Testis (tissue), 2 donors: ENCODE measurements at regions not wholly inside any gene's neighbourhood (a gene's known extent, or its start where the extent isn't known, plus 50 kb on each side); places are given as distances from the start of the nearest gene placed in this dataset.
"Not testable (repeated sequence)": the region's sequence is repeated elsewhere in the genome, so short reads cannot be mapped to it uniquely, and the experiment has no call there.

ENCODE experiments used
- DNase-seq: peaks from one replicate; pipeline ENCODE4 v3.0.0-alpha.2; 2019
- H3K27ac ChIP-seq, 2 donors: fragments of 200-600 bp; sonication (generic); one replicate each; pipeline ENCODE4 v1.5.1; 2019
- H3K27me3 ChIP-seq: fragments of 200-600 bp; sonication (generic); one replicate; pipeline ENCODE4 v1.5.1; 2019
- H3K36me3 ChIP-seq: fragments of 200-600 bp; sonication (generic); one replicate; pipeline ENCODE4 v1.5.1; 2017; ENCODE audit warnings: low read depth; ENCODE audit errors: missing control alignments
- H3K4me1 ChIP-seq: fragments of 200-600 bp; sonication (generic); one replicate; pipeline ENCODE4 v1.5.1; 2019
- H3K4me3 ChIP-seq, 2 donors: fragments of 200-600 bp; sonication (generic); one replicate each; pipeline ENCODE4 v1.5.1; 2017 to 2019
- H3K9me3 ChIP-seq: fragments of 200-600 bp; sonication (generic); one replicate; pipeline ENCODE4 v1.5.1; 2017
- CTCF ChIP-seq, 3 experiments: fragments of 450-650 bp in 2 of 3; fragments of 200-600 bp in 1 of 3; sonication (generic) in 1 of 3; IDR thresholded peaks; one replicate each; pipeline ENCODE4 v1.5.1; 2016 to 2019; ENCODE audit warnings: antibody characterized with exemption in 3 of 3, mild to moderate bottlenecking in 2 of 3, moderate library complexity in 1 of 3
- POLR2A ChIP-seq: fragments of 450-650 bp; IDR thresholded peaks from one replicate; pipeline ENCODE4 v1.6.1; 2017; ENCODE audit warnings: antibody characterized with exemption, mild to moderate bottlenecking, moderate library complexity
- WGBS, 2 donors: methylation state at CpG; one replicate each; pipeline ENCODE4 v1.1.5; 2018; 5-methylcytosine and 5-hydroxymethylcytosine counted together
- intact Hi-C: fragments of 100-400 bp; cut with DNase I; formaldehyde crosslinking; loops from one replicate; pipeline ENCODE4 v1.15.1; 2023; ENCODE audit warnings: low total_unique reads

- WGBS, 2 donors = 71 to 75% methylated on average over 3 of the region's 3 CpGs
- peaks cover 3% of the 10 kb centered on the region for H3K4me1 ChIP-seq
- no peak for TF ChIP-seq POLR2A
- TF ChIP-seq CTCF (IDR thresholded peaks at IDR 0.05) = no peak
- H3K27ac ChIP-seq = no peak overlapping the region
- no peaks in the 10 kb centered on the region for H3K9me3 ChIP-seq
- no peaks in the 10 kb centered on the region for H3K27me3 ChIP-seq
- H3K36me3 ChIP-seq = no peaks in the 10 kb centered on the region
- intact Hi-C loops = no loop called here
- no peak for DNase-seq
- H3K4me3 ChIP-seq = no peak overlapping the region
Measured at GRCh38 chr1:213538251-213538650, 449.5 kb upstream of the PROX1 start.

GRCh38 chr1:213539464-213539863 is 448.3 kb upstream of the PROX1 start:
- Histone ChIP-seq H3K27me3 (no peaks in the 10 kb centered on the region), H3K36me3 (no peaks in the 10 kb centered on the region), H3K27ac (no peak overlapping the region), H3K9me3 (no peaks in the 10 kb centered on the region), H3K4me3 (no peak overlapping the region), H3K4me1 (peaks cover 3% of the 10 kb centered on the region)
- DNase-seq = no peak
- TF ChIP-seq CTCF (IDR thresholded peaks at IDR 0.05) (no peak), POLR2A (no peak)
- WGBS, 2 donors = 86 to 92% methylated on average over 4 of the region's 4 CpGs
- intact Hi-C loops = no loop called here

DNA sequence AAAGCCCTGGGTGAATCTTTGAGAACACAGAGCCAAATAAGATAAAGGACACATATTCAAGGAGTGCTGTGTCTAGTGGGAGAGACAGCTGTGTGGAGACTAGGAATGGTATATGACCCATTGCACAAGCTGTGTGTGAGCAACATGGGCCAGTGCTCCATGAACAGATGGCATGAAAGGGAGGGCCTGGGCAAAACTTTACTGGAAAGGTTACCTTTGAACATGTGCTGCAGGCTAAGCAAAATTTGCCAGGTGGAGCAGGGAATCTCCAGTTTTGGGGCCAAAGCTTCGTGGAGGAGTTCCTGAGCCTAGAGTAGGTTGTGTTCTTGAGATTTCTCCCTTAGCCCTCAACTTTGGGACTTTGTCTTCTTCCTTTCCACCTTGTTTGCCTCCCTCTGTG is 446.1 kb upstream of the PROX1 start:
- intact Hi-C loops = no loop called here
- WGBS, 2 donors = 0 to 6% methylated on average over 1 of the region's 1 CpG
- Histone ChIP-seq H3K9me3 (no peaks in the 10 kb centered on the region), H3K4me3 (no peak overlapping the region), H3K27me3 (no peaks in the 10 kb centered on the region), H3K27ac (no peak overlapping the region), H3K36me3 (no peaks in the 10 kb centered on the region), H3K4me1 (no peaks in the 10 kb centered on the region)
- no peak for TF ChIP-seq POLR2A
- TF ChIP-seq CTCF (IDR thresholded peaks at IDR 0.05) = no peak
- DNase-seq = no peak

DNA sequence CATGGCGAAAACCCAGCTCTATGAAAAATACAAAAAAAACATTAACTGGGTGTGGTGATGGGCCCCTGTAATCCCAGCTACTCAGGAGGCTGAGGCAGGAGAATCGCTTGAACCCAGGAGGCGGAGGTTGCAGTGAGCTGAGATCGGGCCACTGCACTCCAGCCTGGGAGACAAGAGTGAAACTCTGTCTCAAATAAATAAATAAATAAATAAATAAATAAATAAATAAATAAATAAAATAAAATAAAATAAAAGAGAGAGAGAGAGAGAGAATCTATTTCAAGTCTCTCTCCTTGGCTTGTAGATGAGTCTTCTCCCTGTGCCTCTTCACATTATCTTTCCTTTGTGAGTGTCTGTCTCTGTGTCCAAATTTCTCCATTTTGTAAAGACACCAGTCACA is 442.6 kb upstream of the PROX1 start:
- H3K9me3 ChIP-seq, H3K27ac ChIP-seq, H3K4me1 ChIP-seq, H3K27me3 ChIP-seq, intact Hi-C loops, DNase-seq, H3K4me3 ChIP-seq, H3K36me3 ChIP-seq: not testable (repeated sequence)
- 95 to 98% methylated on average over 4 of the region's 4 CpGs for WGBS, 2 donors

GRCh38 chr1:213549982-213550381 is 437.8 kb upstream of the PROX1 start:
- intact Hi-C loops = no loop called here
- Histone ChIP-seq H3K9me3 (no peaks in the 10 kb centered on the region), H3K27ac (no peak overlapping the region), H3K27me3 (no peaks in the 10 kb centered on the region), H3K36me3 (no peaks in the 10 kb centered on the region), H3K4me3 (no peak overlapping the region), H3K4me1 (no peaks in the 10 kb centered on the region)
- no peak for DNase-seq
- 91 to 96% methylated on average over 3 of the region's 3 CpGs for WGBS, 2 donors
- TF ChIP-seq POLR2A (no peak), CTCF (IDR thresholded peaks at IDR 0.05) (no peak)
